ENCODE measurements at regions not wholly inside any gene's neighbourhood (a gene's known extent, or its start where the extent isn't known, plus 50 kb on each side); places are given as distances from the start of the nearest gene placed in this dataset.

DNA sequence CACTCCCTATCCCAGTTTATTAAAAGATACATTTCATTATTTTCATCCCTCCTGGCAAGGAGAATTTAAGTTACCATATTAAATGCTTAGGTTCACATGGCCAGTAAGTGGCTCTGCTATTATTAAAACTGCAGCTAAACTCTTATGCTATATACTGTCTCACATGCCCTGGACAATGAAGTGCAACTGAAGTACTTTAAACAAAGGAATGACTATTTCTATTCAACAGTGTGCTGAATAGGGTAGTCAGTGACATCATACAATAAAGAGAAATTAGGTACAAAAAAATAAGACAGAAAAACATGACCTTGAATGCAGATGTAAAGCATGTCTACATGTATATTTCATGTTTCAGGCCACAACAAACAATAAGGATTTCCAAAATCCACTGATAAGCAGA is 282.6 kb upstream of the SMC2 start:
- DNase-seq: no peak
- H3K36me3 ChIP-seq (ENCODE audit: control insufficient read depth, insufficient read depth, low read length): no peaks in the 10 kb centered on the region
- H3K36me3 Mint-ChIP-seq (ENCODE audit: low read depth): no peaks in the 10 kb centered on the region
- peaks cover 7% of the 10 kb centered on the region for H3K9me3 ChIP-seq (ENCODE audit: control insufficient read depth, low read length)
- no peak overlapping the region for H3K4me3 Mint-ChIP-seq
- H3K4me1 Mint-ChIP-seq: no peaks in the 10 kb centered on the region
- H3K27me3 Mint-ChIP-seq (ENCODE audit: insufficient read depth): no peaks in the 10 kb centered on the region
- no peak for TF ChIP-seq CTCF (conservative IDR thresholded peaks at IDR 0.05)
- no peak overlapping the region for H3K27ac ChIP-seq (ENCODE audit: low read depth, low read length)
- no peak overlapping the region for H3K9ac ChIP-seq (ENCODE audit: extremely low read depth, low read length, poor library complexity, severe bottlenecking)
- H3K27me3 ChIP-seq (ENCODE audit: control insufficient read depth, insufficient read depth, low read length, poor library complexity, severe bottlenecking): no peaks in the 10 kb centered on the region
- no peak overlapping the region for H3K4me3 ChIP-seq (ENCODE audit: low read length)
- H3K4me1 ChIP-seq (ENCODE audit: control insufficient read depth, insufficient read depth, low read length): no peaks in the 10 kb centered on the region
- no peak overlapping the region for H3K27ac Mint-ChIP-seq
- no peaks in the 10 kb centered on the region for H3K9me3 Mint-ChIP-seq

GRCh38 chr9:103816146-103816545 is 278.0 kb upstream of the SMC2 start:
- no peaks in the 10 kb centered on the region for H3K9me3 Mint-ChIP-seq
- no peak overlapping the region for H3K27ac Mint-ChIP-seq

GRCh38 chr9:103819936-103820335 is 274.2 kb upstream of the SMC2 start:
- no peaks in the 10 kb centered on the region for H3K27me3 Mint-ChIP-seq (ENCODE audit: insufficient read depth)
- 71 to 100% methylated on average over 1 of the region's 1 CpG for WGBS, 2 experiments (ENCODE audit: insufficient coverage in 1 of 2, insufficient read length in 1 of 2)
- no peaks in the 10 kb centered on the region for H3K4me1 ChIP-seq (ENCODE audit: control insufficient read depth, insufficient read depth, low read length)
- H3K4me3 Mint-ChIP-seq: no peak overlapping the region
- no peaks in the 10 kb centered on the region for H3K36me3 ChIP-seq (ENCODE audit: control insufficient read depth, insufficient read depth, low read length)
- H3K4me1 Mint-ChIP-seq: no peaks in the 10 kb centered on the region
- H3K9me3 ChIP-seq (ENCODE audit: control insufficient read depth, low read length): peaks cover 29% of the 10 kb centered on the region
- H3K9ac ChIP-seq (ENCODE audit: extremely low read depth, low read length, poor library complexity, severe bottlenecking): no peak overlapping the region
- no peak overlapping the region for H3K4me3 ChIP-seq (ENCODE audit: low read length)
- peaks cover 7% of the 10 kb centered on the region for H3K9me3 Mint-ChIP-seq
- H3K27ac ChIP-seq (ENCODE audit: low read depth, low read length): no peak overlapping the region
- H3K36me3 Mint-ChIP-seq (ENCODE audit: low read depth): no peaks in the 10 kb centered on the region
- no peak for DNase-seq
- H3K27me3 ChIP-seq (ENCODE audit: control insufficient read depth, insufficient read depth, low read length, poor library complexity, severe bottlenecking): no peaks in the 10 kb centered on the region
- H3K27ac Mint-ChIP-seq: no peak overlapping the region
- no peak for TF ChIP-seq CTCF (conservative IDR thresholded peaks at IDR 0.05)

More at GRCh38 chr9:103816146-103816545, 278.0 kb upstream of the SMC2 start:
- Mint-ChIP-seq H3K4me3 (no peak overlapping the region), H3K36me3 (ENCODE audit: low read depth) (no peaks in the 10 kb centered on the region), H3K27me3 (ENCODE audit: insufficient read depth) (no peaks in the 10 kb centered on the region), H3K4me1 (no peaks in the 10 kb centered on the region)
- Histone ChIP-seq H3K36me3 (ENCODE audit: control insufficient read depth, insufficient read depth, low read length) (no peaks in the 10 kb centered on the region), H3K27me3 (ENCODE audit: control insufficient read depth, insufficient read depth, low read length, poor library complexity, severe bottlenecking) (no peaks in the 10 kb centered on the region), H3K9ac (ENCODE audit: extremely low read depth, low read length, poor library complexity, severe bottlenecking) (no peak overlapping the region), H3K9me3 (ENCODE audit: control insufficient read depth, low read length) (peaks cover 15% of the 10 kb centered on the region), H3K4me1 (ENCODE audit: control insufficient read depth, insufficient read depth, low read length) (no peaks in the 10 kb centered on the region), H3K27ac (ENCODE audit: low read depth, low read length) (no peak overlapping the region), H3K4me3 (ENCODE audit: low read length) (no peak overlapping the region)
- 69 to 83% methylated on average over 2 to 3 of the region's 4 CpGs for WGBS, 2 experiments (ENCODE audit: insufficient coverage in 1 of 2, insufficient read length in 1 of 2)
- no peak for TF ChIP-seq CTCF (conservative IDR thresholded peaks at IDR 0.05)
- no peak for DNase-seq

Measured in endodermal cell (in vitro differentiated cells).